Bone marrow (tissue), 2 donors: ENCODE measurements at regions not wholly inside any gene's neighbourhood (a gene's known extent, or its start where the extent isn't known, plus 50 kb on each side); places are given as distances from the start of the nearest gene placed in this dataset.

Source experiments
- DNase-seq, 2 donors: peaks; one replicate each; lab custom pipeline; 2025; lab: John Stamatoyannopoulos, UW

DNA sequence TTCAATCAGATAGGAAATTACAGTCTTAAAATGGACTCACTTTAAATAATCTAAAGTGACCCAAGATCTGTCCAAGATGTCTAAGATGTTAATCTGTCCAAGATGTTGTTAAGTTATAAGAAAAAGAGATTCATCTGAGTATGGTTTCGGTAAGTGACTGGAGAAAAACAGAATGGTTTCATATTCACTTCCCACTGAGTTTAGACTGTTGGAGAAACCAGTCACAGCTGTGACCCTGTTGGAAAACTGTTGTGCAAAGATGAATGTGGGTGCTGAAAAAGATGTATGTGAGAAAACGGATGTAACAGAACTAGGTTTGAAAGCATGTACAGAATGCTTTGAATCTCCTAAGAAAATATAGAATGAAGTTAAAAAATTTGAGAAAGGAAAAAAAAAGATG is 325.9 kb downstream of the COL12A1 start:
- no peak for DNase-seq

DNA sequence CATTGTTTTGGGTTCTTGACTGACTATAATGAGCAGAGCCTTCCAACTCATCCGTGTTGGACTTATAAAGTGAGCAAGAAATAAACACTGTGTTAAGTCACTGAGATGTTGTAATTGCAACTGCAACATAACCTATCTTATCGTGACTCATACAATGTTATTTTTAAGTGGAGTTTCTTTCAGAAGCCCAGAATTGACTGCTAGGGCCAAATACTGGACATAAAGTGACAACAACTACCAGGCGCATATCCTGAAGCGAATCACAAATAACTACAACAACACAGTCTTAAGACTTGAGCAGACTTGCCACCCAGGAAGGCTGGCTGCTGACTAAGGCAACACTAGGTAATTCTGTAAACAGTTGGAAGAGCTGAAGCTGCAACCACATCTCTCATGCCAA is 326.6 kb downstream of the COL12A1 start:
- DNase-seq, result no peak

DNA sequence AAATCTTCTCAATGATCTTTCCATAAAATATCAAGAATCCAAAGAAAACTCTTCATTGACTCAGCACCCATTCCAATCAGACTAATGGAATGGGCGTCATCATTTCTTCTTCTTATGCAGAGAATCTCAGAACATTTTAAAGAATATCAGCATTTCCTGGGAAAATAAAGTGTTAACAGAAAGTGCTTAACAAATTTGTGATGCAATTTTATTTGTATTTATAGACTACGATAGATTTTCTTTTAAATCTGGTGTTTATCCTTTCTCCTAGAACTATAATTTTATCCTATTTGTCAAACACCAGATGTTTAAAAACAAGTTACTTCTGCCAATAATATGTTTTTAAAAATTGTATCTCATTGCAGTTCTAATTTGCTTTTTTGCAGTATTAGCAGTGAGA is 330.7 kb downstream of the COL12A1 start:
- no peak for DNase-seq

- no peak for DNase-seq
These were observed 332.9 kb downstream of the COL12A1 start for GRCh38 chr6:74872754-74873476.

DNA sequence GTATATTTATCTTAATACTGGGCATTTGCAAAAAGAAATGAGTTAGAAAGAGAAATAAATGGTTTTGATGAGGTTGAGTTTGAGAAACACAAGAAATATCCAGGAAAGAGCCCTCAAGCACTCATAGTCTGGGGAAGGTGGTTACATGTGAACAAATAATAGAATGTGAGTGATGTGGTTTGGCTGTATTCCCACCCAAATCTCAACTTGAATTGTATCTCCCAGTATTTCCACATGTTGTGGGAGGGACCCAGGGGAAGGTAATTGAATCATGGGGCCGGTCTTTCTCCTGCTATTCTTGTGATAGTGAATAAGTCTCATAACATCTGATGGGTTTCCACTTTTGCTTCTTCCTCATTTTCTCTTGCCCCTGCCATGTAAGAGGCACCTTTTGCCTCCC is 334.1 kb downstream of the COL12A1 start:
- no peak for DNase-seq

- no peak for DNase-seq
These were observed 335.4 kb downstream of the COL12A1 start for GRCh38 chr6:74870403-74870802.

DNA sequence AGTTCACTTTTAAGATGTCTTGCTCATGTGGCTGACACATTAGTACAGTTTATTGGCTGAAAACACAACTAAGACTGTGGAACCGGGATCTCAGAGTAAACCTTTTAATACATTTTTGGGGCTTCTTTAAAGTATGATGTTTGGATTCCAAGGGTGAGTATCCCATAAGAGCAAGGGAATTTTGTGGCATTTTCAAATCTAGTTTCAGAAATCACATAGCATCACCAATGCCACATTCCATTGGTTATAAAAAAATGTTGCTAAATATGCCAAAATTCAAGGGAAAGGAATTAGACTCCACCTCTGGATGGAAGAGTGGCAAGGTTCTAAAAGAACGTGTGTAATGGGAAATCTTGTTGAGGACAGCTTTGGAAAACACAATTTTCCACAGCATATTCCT is 338.6 kb downstream of the COL12A1 start:
- no peak for DNase-seq

DNA sequence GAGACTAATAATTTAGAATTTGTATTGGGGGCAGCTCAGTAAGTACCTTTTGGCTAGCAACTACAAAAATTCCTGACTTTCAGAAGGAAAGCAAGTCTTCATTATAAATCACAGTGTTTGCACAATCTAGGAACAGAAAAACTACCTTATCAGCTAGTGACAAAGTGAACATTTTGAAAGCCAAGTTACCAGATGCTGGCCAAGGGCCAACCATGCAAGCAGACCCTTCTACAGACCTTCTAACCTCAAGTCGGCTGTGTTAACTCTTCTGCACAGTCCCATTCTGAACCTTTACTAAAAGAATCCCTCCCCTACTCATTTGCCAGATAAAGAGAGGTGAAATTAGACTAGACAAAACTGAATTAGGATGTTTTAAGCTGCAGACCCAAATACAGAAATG is 341.9 kb downstream of the COL12A1 start:
- DNase-seq, result no peak

DNA sequence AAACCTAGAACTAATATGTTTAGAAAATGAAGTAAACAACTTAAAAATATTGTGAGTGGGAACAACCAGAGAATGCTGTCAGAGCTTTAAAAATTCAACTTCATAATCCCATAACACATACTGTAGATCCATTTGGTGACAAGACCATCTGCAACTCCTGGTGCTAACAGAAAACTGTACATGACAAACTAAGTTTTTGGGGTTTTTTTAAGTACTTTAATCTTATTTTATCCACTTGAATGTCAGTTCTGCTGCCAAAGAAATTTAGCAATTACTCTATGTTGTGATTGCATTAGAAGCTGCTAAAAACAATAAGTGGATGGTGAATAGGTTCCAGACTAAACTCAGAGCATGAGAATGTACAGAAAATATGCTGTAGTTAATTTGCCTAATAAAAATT is 345.4 kb downstream of the COL12A1 start:
- DNase-seq, result no peak

- DNase-seq, result no peak
These were observed 348.7 kb downstream of the COL12A1 start for GRCh38 chr6:74857157-74857556.

- no peak for DNase-seq
These were observed 351.9 kb downstream of the COL12A1 start for GRCh38 chr6:74853991-74854390.

DNA sequence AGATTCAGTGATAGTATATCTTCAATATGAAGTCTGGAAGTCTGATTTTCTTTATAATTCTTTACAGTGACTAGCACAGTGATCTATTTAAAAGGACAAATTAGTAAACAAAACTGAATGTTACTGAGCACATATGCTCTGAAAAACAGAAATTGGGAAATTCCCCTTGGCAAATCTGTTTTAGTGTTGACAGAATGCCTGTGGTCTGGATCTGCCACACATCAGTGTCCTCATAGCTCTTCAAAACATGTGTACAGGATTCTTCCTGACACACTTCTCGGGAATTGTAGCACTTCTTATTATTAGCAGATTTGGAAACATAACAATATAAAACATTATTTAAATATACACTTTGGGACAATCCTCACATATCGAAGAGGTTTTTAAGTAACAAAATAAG is 354.3 kb downstream of the COL12A1 start:
- DNase-seq, result no peak

DNA sequence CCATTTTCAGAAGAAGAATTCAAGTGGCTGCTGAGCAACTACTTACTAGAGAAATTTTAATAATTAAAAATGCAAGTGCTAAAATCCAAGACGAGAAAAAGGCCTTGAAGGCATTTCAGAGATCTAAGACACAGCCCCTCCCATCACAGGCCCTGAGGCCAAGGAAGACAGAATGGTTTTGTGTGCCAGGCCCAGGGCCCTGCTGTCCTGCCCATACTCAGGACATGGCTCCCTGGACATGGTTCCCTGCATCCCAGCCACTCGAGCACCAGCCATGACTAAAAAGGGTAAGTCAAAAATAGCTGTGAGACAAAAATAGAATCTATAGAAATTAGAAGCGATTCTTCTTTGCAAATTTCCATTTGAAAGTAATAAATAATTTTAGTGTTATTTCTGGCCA is 364.9 kb downstream of the COL12A1 start:
- DNase-seq, result no peak

DNA sequence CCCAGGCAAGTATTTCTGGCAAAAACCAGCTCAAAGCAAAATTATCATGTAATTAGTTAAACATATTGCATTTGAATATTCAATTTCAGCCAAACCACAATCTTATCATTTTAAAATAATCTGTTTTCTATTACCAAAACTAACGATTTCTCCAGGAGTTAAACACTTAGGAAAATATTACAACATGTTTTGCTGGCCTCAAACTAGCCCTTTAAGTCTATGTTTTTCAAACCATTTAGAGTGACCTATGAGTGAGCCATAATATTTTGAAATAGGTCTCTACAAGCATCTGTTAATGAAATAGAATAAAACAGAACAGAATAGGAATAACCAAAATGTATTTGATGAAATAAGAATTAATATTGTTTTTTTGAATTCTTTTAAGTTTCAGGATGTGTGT is 370.9 kb downstream of the COL12A1 start:
- no peak for DNase-seq

- no peak for DNase-seq
These were observed 379.6 kb downstream of the COL12A1 start for GRCh38 chr6:74826263-74826662.

- no peak for DNase-seq
These were observed 391.4 kb downstream of the COL12A1 start for GRCh38 chr6:74814440-74814839.

DNA sequence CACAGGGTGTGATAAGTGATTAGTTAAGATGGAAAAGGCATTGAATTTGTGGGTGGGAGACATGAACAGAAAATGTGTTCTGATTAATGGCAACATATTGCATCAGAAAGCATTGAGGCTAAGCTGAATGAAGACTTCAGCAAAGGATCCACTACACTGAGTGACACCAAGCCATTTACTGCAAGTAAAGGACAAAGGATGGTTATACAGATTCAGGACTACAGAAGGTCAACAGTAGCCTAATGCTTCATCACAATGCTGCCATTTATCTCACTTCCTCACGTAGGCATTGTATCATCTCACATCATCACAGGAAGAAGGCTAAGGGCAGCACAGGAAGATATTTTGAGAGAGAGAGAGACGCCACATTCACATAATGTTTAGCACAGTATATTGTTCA is 398.2 kb downstream of the COL12A1 start:
- DNase-seq, result no peak

- DNase-seq, result no peak
These were observed 399.7 kb downstream of the COL12A1 start for GRCh38 chr6:74805916-74806696.

GRCh38 chr6:74798302-74798701 is 407.6 kb downstream of the COL12A1 start:
- DNase-seq, result no peak

DNA sequence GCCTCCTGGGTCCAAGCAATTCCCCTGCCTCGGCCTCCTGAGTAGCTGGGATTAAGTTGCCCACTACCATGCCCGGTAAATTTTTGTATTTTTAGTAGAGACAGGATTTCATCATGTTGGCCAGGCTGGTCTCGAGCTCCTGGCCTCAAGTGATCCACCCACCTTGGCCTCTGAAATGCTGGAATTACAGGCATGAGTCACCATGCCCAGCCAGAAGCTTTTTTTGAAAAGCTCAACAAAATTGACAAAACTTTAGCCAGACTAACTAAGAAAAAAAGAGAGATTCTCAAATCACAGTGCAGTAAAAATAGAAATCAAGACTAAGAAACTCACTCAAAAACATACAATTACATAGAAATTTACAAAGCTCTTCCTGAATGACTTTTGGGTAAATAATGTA is 420.6 kb downstream of the COL12A1 start:
- no peak for DNase-seq

DNA sequence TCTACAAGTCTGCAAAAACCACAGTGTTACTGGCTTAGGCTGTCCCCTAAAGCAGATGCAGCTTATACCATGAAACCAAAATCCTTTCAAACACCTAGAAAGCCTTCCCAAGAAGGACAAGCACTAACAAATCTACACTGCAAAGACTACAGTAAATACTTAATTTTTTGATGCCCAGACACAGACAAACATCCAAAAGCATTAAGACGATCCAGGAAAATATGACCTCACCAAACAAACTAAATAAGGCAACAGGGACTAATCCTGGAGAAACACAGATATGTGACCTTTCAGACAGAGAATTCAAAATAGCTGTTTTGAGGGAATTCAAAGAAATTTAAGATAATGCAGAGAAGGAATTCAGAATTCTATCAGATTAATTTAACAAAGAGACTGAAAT is 423.5 kb downstream of the COL12A1 start:
- no peak for DNase-seq

DNA sequence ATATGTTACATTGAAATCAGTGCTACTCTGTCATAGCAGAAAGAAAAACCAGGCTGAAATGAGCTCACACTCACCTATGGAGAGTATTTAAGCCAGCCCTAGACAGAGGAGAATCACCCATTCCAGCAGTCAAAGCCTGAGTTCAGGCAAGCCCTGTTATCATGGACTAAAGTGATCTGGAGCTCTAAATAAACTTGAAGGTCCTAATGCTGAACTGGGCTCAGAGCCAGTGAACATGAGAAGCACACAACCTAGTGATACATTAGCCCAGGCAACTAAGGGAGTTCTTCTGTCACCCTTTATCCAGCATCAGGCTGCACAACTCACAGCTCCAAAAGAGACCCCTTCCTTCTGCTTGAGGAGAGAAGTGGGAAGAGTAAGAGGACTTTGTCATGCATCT is 425.0 kb downstream of the COL12A1 start:
- no peak for DNase-seq

GRCh38 chr6:74768738-74769137 is 437.1 kb downstream of the COL12A1 start:
- DNase-seq, result no peak

DNA sequence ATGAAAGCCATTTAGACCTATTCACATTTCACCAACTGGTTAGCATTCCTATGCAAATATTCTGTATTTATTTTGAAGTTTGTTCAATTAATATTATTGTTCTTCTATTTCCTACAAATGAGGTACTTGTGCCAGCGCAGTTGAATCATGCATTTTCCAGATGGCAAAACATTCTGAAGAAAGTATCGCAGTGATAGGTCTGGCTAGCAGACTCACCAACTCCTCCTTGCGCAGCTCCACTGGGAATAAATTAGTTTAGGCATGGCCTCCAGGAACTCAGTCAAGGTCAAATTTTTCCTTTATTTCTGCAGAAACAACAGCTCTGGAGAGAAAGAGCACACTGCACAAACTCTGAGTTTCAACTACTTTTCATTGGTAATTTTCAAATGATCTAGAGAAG is 437.7 kb downstream of the COL12A1 start:
- DNase-seq, result no peak
